HG02588 (cell line): ENCODE measurements at regions not wholly inside any gene's neighbourhood (a gene's known extent, or its start where the extent isn't known, plus 50 kb on each side); places are given as distances from the start of the nearest gene placed in this dataset.
"Not testable (repeated sequence)": the region's sequence is repeated elsewhere in the genome, so short reads cannot be mapped to it uniquely, and the experiment has no call there.

ENCODE experiments used
- ATAC-seq: cut with Tn5 transposase; IDR thresholded peaks from one replicate; pipeline ENCODE4 v1.9.1; 2021; ENCODE audit warnings: mild to moderate bottlenecking, moderate library complexity; ENCODE audit not compliant: unreplicated experiment

DNA sequence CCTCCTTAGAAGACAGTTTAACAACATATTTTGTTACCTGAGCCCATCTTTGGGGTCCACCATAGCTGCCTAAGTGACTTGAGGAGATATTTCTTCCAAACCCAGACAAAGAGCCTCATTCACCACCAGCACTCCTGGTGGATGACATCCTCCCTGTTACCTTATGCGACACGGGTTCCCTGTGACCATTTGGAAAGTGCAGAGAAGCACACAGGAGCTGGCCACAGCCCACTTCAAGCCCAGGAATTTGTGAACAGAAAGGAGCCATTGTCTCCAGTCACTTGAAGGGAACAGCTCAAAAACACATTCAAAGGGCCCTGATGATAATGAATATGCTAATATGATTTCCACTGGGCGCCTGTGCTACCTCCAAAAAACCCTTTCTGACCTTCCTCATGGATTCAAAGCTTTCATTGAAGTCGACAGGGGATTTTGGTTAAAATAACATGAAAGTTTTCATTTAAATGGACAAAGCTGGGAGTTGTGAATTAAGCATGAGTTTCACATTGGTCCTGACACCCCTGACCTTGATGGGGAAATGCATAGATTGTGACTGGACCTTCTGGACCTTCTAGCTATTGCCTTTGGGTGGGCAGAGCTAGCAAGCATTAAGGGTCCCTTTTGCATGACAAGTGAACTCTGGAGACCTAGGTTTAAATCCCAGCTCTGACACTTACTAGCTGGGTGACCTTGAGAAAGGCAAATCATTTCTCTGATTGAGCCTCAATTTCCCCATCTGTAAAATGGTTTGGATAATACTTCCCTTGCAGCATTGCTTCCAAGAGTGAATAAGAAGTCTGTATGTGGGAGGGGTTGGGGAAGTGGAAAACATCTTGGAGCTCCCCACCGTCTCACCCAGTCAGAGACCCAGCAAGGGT lies 83.3 kb upstream of the SIRPA start:
- ATAC-seq: no peak

DNA sequence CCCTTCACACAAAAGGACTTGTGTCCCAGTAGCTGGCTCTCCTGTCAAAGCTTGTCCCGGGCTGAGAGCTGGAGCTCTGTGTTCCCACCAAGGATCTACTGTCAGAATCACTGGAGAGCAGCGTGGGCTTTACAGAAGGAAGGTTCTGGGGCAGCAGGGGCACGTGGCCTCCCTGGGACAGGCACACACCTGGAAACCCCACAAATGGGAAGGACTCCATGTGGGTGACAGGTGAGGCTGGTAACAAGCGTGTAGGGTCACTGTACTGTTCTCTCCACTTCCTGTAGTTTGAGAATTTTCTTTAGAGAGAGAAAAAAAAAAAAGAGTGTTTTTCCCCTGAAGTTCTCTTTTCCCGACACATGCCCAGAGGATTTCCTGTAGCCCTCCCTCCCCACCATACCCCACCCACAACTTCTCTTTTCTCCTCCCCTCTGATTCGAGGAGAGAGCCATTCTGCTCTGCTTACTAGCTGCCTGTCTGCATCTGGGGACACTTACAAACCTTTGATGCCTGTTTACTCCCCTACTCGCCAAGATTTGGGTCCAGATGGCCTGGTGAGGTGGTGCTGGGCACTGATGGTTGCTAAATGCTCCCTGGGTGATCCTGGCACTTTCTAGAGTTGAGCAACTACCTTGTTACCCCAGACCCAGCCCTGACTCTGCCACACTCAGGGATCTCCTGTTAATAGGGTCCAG lies 84.1 kb upstream of the SIRPA start:
- no peak for ATAC-seq

- ATAC-seq: no peak
These were observed 84.7 kb upstream of the SIRPA start for GRCh38 chr20:1810572-1810925.

GRCh38 chr20:1809611-1810510 lies 85.3 kb upstream of the SIRPA start:
- ATAC-seq: no peak

GRCh38 chr20:1809131-1809572 lies 86.1 kb upstream of the SIRPA start:
- ATAC-seq: no peak

DNA sequence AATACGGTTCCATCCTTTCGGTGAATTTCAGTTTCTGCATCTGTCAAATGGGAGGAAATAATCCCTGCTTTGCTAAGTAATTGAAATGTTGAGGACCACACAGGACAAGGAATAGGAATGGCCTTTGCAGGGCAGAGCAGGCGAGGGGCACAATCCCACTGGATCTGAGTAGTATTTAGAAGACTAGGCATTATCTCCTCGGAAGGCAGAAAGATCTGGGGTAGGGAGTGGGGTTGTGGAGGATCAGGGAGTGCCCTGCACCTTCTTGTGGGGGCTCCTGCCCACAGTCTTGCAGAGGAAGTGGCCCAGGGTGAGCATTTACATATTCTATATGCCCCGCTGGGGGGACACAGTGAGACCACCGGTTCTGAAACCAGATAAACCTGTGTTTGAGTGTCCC lies 87.1 kb upstream of the SIRPA start:
- no peak for ATAC-seq

DNA sequence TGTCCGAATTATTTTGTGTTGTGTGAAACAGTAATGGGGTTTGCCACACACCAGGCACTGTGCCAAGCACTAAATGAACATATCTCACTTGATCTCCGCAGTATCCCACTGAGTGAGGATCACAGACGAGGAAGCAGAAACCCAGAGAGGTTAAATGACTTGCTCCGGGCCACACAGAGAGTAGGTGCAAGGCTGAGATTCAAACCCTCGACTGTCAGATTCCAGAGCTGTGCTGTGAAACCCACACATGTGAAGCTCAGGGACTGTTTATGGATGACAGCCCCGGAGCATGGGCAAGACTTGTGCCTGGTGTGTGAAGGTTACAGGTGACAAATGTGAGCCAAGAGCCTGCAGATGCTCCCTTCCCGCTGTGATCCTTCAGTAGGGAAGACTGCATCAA lies 87.8 kb upstream of the SIRPA start:
- ATAC-seq: no peak

- ATAC-seq: no peak
These were observed 88.8 kb upstream of the SIRPA start for GRCh38 chr20:1806456-1806855.

DNA sequence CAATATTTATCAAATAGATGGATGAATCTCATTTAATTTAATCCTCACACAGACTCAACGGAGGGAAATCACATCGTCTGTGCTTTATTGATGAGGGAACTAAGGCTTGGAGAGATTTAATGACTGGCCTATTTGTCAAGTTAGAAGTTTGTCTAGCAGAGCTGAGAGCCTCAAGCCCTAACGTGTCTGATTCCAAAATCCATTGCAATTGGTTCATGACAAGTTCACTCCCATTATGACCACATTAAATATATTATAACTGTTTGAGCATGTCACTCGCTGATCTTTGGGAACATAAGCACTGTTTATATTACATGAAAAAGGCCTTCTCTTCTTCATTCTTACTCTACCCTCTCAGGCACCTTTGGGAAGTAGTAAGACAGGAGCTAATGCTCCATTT lies 89.4 kb upstream of the SIRPA start:
- ATAC-seq: no peak

- ATAC-seq: no peak
These were observed 90.0 kb upstream of the SIRPA start for GRCh38 chr20:1805161-1805581.

DNA sequence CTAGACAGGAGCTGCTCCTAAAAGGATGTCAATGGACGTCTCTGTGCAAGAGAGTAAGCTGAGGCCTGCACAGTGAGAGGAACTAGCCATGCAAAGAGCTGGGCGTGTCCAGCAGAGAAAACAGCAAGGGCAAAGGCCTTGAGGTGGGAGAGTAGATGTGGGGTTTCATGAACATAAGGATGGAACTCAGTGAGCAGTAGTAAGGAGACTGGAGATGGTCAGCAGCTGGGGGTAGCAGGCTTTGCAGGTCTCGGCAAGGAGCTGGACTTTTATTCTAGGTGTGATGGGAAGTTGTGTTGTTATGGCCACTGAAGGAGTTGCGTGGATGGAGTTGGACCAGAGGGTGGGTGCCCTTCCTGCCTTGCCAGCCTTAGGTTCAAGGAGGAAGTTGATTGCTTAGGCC lies 90.7 kb upstream of the SIRPA start:
- no peak for ATAC-seq

DNA sequence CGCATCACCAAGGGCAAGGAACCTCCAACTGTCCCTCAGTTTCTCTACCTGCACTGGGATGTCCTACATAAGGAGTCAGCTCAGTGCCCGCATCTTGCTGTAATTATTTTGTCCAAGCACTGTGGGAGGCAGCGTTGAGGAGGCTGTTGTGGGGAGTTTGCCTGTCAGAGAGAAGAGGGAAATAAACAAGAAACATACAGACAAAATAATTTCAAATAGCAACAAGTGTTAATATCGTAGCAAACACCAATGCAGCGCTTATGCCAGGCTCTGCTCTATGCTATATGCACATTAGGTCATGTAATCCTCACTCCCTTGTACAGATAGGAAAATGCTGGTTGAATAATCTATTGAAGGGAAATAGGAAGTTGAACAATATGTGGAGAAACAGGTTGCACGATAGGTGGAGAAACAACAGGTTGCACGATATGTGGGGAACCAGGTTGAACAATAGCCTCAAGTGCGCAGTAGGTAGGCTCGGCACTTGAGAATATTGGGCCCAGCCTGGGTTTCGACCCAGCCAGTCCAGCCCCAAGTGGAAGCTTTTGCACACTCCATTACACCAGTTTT lies 91.2 kb upstream of the SIRPA start:
- ATAC-seq: no peak

- ATAC-seq: no peak
These were observed 91.9 kb upstream of the SIRPA start for GRCh38 chr20:1803061-1803931.

- ATAC-seq: no peak
These were observed 92.7 kb upstream of the SIRPA start for GRCh38 chr20:1802385-1803060.

DNA sequence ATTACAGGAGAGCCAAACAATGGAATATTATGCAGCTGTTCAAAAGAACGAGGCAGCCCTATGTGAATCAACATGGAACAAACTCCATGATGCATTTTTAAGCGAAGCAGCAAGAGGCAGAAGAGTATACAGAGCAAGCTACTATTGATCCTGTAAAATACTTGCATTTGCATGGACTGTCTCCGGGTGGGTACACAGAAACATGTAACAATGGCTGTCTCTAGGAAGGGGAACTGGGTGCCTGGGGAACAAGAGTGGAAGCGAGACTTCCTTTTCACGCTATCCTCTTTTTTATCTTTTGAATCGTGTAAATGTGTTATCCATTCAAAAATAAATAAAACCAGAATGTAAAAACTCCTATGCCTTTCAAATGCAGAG lies 93.3 kb upstream of the SIRPA start:
- no peak for ATAC-seq

DNA sequence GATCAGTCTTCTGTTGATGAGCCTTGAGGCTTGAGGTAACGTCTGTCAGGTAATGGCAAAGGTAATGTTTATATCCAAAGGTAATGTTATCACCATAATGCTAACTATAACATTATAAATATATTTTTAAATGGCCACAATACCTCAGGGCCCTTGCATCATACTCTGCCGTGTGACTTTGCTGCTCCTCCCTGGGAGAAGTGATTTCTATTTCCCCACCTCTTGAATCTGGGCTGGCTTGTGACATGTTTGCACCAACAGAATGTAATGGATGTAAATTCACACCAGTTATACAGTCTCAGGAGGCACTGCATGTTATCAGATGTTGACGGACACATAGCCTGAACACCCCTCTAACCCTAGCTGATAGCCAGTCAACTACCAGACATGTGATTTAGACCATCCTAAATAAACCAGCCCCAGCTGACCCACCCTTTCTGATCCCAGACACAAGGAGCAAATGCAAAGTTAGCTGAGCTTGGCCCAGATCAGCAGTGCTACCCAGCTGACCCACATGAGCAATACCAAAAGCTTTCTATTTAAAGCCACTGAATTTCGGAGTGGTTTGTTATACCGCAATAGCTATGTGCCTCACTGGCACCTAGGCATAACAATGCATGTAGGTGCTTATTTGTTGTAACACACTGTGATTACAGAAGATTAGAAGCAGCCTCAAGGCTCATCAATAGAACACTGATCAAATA lies 93.8 kb upstream of the SIRPA start:
- ATAC-seq: no peak

DNA sequence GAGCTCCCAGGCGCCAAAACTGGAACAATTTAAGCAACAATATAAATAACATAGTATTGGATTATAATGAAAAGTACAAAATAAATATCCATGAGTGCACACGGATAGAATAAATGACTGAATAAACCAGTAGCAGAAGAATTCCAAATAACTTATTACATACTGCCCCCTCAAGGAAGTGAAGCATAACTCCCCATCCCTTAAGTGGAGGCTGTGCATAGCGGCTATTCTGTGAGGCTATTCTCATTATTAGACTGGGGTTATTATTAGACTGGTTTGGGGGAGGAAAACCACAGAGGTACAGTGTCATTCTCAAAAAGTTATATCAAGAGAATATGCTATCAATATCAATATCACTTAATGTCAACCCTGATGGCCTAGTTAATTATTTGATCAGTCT lies 94.4 kb upstream of the SIRPA start:
- ATAC-seq: no peak

GRCh38 chr20:1800180-1800579 lies 95.0 kb upstream of the SIRPA start:
- ATAC-seq: no peak

DNA sequence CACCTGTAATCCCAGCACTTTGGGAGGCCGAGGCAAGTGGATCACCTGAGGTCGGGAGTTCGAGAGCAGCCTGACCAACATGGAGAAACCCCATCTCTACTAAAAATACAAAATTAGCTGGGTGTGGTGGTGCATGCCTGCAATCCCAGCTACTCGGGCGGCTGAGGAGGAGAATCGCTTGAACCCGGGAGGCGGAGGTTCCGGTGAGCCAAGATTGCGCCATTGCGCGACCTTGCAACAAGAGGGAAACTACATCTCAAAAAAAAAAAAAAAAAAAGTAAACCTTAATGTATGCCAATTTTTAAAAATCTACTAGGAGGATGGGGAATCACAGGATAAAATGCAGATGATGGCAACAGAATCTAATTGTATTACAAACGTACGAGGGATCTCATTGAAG lies 95.5 kb upstream of the SIRPA start:
- not testable (repeated sequence) for ATAC-seq
